ENCODE measurements at regions not wholly inside any gene's neighbourhood (a gene's known extent, or its start where the extent isn't known, plus 50 kb on each side); places are given as distances from the start of the nearest gene placed in this dataset.
"Not testable (repeated sequence)": the region's sequence is repeated elsewhere in the genome, so short reads cannot be mapped to it uniquely, and the experiment has no call there.

DNA sequence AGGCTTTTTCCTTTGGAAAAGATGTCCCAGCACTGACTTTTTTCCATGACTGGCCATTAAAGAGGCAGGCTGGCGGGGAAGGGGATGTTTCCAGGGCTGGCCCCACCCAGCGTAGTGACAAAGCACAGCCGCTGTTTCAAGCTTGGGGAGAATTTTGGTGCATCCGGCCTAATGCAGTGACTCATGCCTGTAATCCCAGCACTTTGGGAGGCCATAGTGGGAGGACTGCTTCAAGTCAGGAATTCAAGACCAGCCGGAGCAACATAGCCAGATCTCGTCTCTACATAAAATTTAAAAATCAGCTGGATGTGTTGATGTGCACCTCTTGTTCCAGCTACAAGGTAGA, 78.0 kb upstream of the SH3BP4 start:
- Histone ChIP-seq H3K36me3 (ENCODE audit: insufficient read depth, low read depth, low read length) (no peaks in the 10 kb centered on the region), H3K4me3 (ENCODE audit: low read length) (no peak overlapping the region), H3K27me3 (ENCODE audit: insufficient read depth, low read length) (no peaks in the 10 kb centered on the region), H3K9ac (ENCODE audit: low read depth, low read length) (no peak overlapping the region), H3K4me1 (ENCODE audit: insufficient read depth, low read length) (no peaks in the 10 kb centered on the region), H3K9me3 (ENCODE audit: insufficient read depth, low read depth, low read length) (peaks cover 2% of the 10 kb centered on the region; the same call in 1 of the 2 replicates), H3K27ac (ENCODE audit: low read length) (no peak overlapping the region)

- no peaks in the 10 kb centered on the region for H3K27me3 ChIP-seq (ENCODE audit: insufficient read depth, low read length)
- peaks cover 2% of the 10 kb centered on the region; the same call in 1 of the 2 replicates for H3K9me3 ChIP-seq (ENCODE audit: insufficient read depth, low read depth, low read length)
- H3K4me3 ChIP-seq (ENCODE audit: low read length) = no peak overlapping the region
- H3K27ac ChIP-seq (ENCODE audit: low read length) = no peak overlapping the region
- H3K9ac ChIP-seq (ENCODE audit: low read depth, low read length) = no peak overlapping the region
- no peaks in the 10 kb centered on the region for H3K4me1 ChIP-seq (ENCODE audit: insufficient read depth, low read length)
- H3K36me3 ChIP-seq (ENCODE audit: insufficient read depth, low read depth, low read length) = no peaks in the 10 kb centered on the region
Measured at GRCh38 chr2:234873103-234873827, 78.6 kb upstream of the SH3BP4 start.

DNA sequence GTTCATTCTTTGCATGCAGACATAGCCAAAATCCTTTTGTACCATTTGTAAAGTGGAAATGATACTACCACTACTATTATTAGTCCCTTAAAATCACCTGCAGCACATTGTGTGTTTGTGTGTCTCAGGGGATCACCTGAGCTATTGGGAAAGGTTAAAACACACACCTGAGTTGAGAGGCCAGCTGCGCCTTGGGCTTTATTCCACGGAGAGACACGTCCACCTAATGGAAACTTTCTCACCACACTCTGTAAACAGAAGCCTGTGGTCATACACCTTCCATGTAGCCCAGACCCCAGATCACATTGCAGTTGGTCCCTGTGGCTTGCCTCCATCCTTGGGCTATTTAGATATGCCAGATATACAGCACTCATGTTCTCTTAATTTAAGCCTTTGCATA, 81.8 kb upstream of the SH3BP4 start:
- Histone ChIP-seq H3K4me1 (ENCODE audit: insufficient read depth, low read length) (no peaks in the 10 kb centered on the region), H3K9ac (ENCODE audit: low read depth, low read length) (no peak overlapping the region), H3K9me3 (ENCODE audit: insufficient read depth, low read depth, low read length) (no peaks in the 10 kb centered on the region), H3K27ac (ENCODE audit: low read length) (no peak overlapping the region), H3K27me3 (ENCODE audit: insufficient read depth, low read length) (no peaks in the 10 kb centered on the region), H3K36me3 (ENCODE audit: insufficient read depth, low read depth, low read length) (no peaks in the 10 kb centered on the region), H3K4me3 (ENCODE audit: low read length) (no peak overlapping the region)

DNA sequence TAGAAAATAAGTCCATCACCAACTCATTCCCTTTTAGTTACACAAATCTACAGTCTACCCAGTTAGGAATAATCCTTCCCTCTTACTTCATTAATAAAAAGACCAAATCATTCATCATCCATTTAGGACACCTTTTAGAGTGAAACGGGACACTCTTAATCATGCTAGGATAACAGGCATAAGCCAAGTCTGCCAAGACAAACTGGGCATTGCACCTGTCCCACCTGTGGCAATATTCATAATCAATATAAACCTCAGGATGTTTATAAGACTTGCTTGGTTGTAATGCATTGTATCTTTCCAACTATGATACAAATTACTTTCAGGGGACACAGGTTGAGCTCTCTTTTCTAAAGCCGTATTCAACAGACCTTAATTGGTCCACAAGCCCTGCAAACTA, 82.7 kb upstream of the SH3BP4 start:
- Histone ChIP-seq H3K9me3 (ENCODE audit: insufficient read depth, low read depth, low read length) (no peaks in the 10 kb centered on the region), H3K27me3 (ENCODE audit: insufficient read depth, low read length) (no peaks in the 10 kb centered on the region), H3K4me1 (ENCODE audit: insufficient read depth, low read length) (no peaks in the 10 kb centered on the region), H3K27ac (ENCODE audit: low read length) (no peak overlapping the region), H3K4me3 (ENCODE audit: low read length) (no peak overlapping the region), H3K36me3 (ENCODE audit: insufficient read depth, low read depth, low read length) (no peaks in the 10 kb centered on the region), H3K9ac (ENCODE audit: low read depth, low read length) (no peak overlapping the region)

DNA sequence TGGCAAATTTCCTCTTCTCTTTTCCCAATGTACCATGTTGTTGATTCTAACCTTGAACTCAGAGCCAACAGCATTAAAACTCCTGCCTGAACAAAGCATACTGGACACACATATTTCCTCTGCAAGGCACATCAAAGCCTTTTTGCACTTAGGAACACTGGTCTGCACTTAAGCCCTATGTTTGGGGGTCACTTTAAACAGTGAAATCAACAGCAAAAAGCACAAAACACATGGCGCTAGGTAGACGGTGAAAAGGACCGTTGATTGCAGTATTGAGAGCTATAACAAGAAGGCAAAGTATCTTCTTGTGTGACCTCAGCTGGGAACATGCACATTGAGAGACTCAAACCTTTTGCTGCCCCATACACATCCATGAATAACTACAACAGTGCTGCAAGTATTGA, 83.9 kb upstream of the SH3BP4 start:
- Histone ChIP-seq H3K27me3 (ENCODE audit: insufficient read depth, low read length) (no peaks in the 10 kb centered on the region), H3K4me1 (ENCODE audit: insufficient read depth, low read length) (no peaks in the 10 kb centered on the region), H3K9ac (ENCODE audit: low read depth, low read length) (no peak overlapping the region), H3K36me3 (ENCODE audit: insufficient read depth, low read depth, low read length) (no peaks in the 10 kb centered on the region), H3K27ac (ENCODE audit: low read length) (no peak overlapping the region), H3K4me3 (ENCODE audit: low read length) (no peak overlapping the region), H3K9me3 (ENCODE audit: insufficient read depth, low read depth, low read length) (no peaks in the 10 kb centered on the region)

- Histone ChIP-seq H3K9me3 (ENCODE audit: insufficient read depth, low read depth, low read length) (no peaks in the 10 kb centered on the region), H3K9ac (ENCODE audit: low read depth, low read length) (no peak overlapping the region), H3K4me3 (ENCODE audit: low read length) (no peak overlapping the region), H3K27ac (ENCODE audit: low read length) (no peak overlapping the region), H3K4me1 (ENCODE audit: insufficient read depth, low read length) (no peaks in the 10 kb centered on the region), H3K27me3 (ENCODE audit: insufficient read depth, low read length) (no peaks in the 10 kb centered on the region), H3K36me3 (ENCODE audit: insufficient read depth, low read depth, low read length) (no peaks in the 10 kb centered on the region)
Measured at GRCh38 chr2:234865586-234865985, 86.2 kb upstream of the SH3BP4 start.

- Histone ChIP-seq H3K36me3 (ENCODE audit: insufficient read depth, low read depth, low read length) (no peaks in the 10 kb centered on the region), H3K9ac (ENCODE audit: low read depth, low read length) (no peak overlapping the region), H3K27me3 (ENCODE audit: insufficient read depth, low read length) (no peaks in the 10 kb centered on the region), H3K9me3 (ENCODE audit: insufficient read depth, low read depth, low read length) (no peaks in the 10 kb centered on the region), H3K4me1 (ENCODE audit: insufficient read depth, low read length) (no peaks in the 10 kb centered on the region), H3K27ac (ENCODE audit: low read length) (no peak overlapping the region), H3K4me3 (ENCODE audit: low read length) (no peak overlapping the region)
Measured at GRCh38 chr2:234865040-234865439, 86.8 kb upstream of the SH3BP4 start.

- no peak overlapping the region for H3K9ac ChIP-seq (ENCODE audit: low read depth, low read length)
- H3K27ac ChIP-seq (ENCODE audit: low read length) = no peak overlapping the region
- H3K9me3 ChIP-seq (ENCODE audit: insufficient read depth, low read depth, low read length) = no peaks in the 10 kb centered on the region
- no peaks in the 10 kb centered on the region for H3K27me3 ChIP-seq (ENCODE audit: insufficient read depth, low read length)
- no peaks in the 10 kb centered on the region for H3K4me1 ChIP-seq (ENCODE audit: insufficient read depth, low read length)
- no peaks in the 10 kb centered on the region for H3K36me3 ChIP-seq (ENCODE audit: insufficient read depth, low read depth, low read length)
- no peak overlapping the region for H3K4me3 ChIP-seq (ENCODE audit: low read length)
Measured at GRCh38 chr2:234864506-234864905, 87.3 kb upstream of the SH3BP4 start.

- no peaks in the 10 kb centered on the region for H3K36me3 ChIP-seq (ENCODE audit: insufficient read depth, low read depth, low read length)
- no peak overlapping the region for H3K27ac ChIP-seq (ENCODE audit: low read length)
- H3K27me3 ChIP-seq (ENCODE audit: insufficient read depth, low read length) = no peaks in the 10 kb centered on the region
- no peak overlapping the region for H3K9ac ChIP-seq (ENCODE audit: low read depth, low read length)
- H3K4me1 ChIP-seq (ENCODE audit: insufficient read depth, low read length) = 0 out of 2 replicates have a peak, but pooled peaks cover 2% of the 10 kb centered on the region
- no peaks in the 10 kb centered on the region for H3K9me3 ChIP-seq (ENCODE audit: insufficient read depth, low read depth, low read length)
- H3K4me3 ChIP-seq (ENCODE audit: low read length) = no peak overlapping the region
Measured at GRCh38 chr2:234863043-234863934, 88.5 kb upstream of the SH3BP4 start.

GRCh38 chr2:234861841-234862735, 89.7 kb upstream of the SH3BP4 start:
- 0 out of 2 replicates have a peak, but pooled peaks cover 2% of the 10 kb centered on the region for H3K4me1 ChIP-seq (ENCODE audit: insufficient read depth, low read length)

DNA sequence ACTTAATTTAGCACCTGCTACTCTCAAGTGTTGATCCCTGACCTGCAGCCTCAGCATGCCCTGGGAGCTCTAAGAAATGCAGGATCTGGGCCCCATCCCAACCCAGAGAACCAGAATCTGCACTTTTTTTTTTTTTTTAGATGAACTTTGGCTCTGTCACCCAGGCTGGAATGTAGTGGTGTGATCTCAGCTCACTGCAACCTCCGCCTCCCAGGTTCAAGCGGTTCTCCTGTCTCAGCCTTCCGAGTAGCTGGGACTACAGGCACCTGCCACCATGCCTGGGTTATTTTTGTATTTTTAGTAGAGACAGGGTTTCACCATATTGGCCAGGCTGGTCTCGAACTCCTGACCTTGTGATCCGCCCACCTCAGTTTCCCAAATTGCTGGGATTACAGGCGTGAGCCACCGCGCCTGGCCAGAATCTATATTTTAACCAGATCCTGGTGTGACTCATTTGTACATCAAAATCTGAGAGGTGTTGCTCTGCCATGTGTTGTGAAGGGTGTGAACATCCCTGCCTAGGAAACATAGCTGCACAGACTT, 92.4 kb upstream of the SH3BP4 start:
- H3K27ac ChIP-seq (ENCODE audit: low read length); H3K9me3 ChIP-seq (ENCODE audit: insufficient read depth, low read depth, low read length); H3K27me3 ChIP-seq (ENCODE audit: insufficient read depth, low read length); H3K4me3 ChIP-seq (ENCODE audit: low read length); H3K36me3 ChIP-seq (ENCODE audit: insufficient read depth, low read depth, low read length); H3K4me1 ChIP-seq (ENCODE audit: insufficient read depth, low read length); H3K9ac ChIP-seq (ENCODE audit: low read depth, low read length): not testable (repeated sequence)

More at GRCh38 chr2:234861841-234862735, 89.7 kb upstream of the SH3BP4 start:
- H3K36me3 ChIP-seq (ENCODE audit: insufficient read depth, low read depth, low read length) = no peaks in the 10 kb centered on the region
- no peaks in the 10 kb centered on the region for H3K9me3 ChIP-seq (ENCODE audit: insufficient read depth, low read depth, low read length)
- no peak overlapping the region for H3K9ac ChIP-seq (ENCODE audit: low read depth, low read length)
- no peaks in the 10 kb centered on the region for H3K27me3 ChIP-seq (ENCODE audit: insufficient read depth, low read length)
- H3K27ac ChIP-seq (ENCODE audit: low read length) = no peak overlapping the region
- no peak overlapping the region for H3K4me3 ChIP-seq (ENCODE audit: low read length)
